22Rv1 (cell line): ENCODE measurements at regions not wholly inside any gene's neighbourhood (a gene's known extent, or its start where the extent isn't known, plus 50 kb on each side); places are given as distances from the start of the nearest gene placed in this dataset.

Source experiments
- H3K27ac ChIP-seq: fragments of 450-650 bp; 2 replicates; pipeline ENCODE4 v1.5.1; 2017
- ZFX ChIP-seq: fragments of 450-650 bp; IDR thresholded peaks from 2 replicates; pipeline ENCODE4 v1.6.1; 2017; ENCODE audit warnings: antibody characterized with exemption, borderline replicate concordance
- TF ChIP-seq, protein P1 (sequence below): fragments of 450-650 bp; IDR thresholded peaks from 2 replicates; pipeline ENCODE4 v1.5.1; 2017; ENCODE audit warnings: mild to moderate bottlenecking

- TF ChIP-seq, protein P1, sequence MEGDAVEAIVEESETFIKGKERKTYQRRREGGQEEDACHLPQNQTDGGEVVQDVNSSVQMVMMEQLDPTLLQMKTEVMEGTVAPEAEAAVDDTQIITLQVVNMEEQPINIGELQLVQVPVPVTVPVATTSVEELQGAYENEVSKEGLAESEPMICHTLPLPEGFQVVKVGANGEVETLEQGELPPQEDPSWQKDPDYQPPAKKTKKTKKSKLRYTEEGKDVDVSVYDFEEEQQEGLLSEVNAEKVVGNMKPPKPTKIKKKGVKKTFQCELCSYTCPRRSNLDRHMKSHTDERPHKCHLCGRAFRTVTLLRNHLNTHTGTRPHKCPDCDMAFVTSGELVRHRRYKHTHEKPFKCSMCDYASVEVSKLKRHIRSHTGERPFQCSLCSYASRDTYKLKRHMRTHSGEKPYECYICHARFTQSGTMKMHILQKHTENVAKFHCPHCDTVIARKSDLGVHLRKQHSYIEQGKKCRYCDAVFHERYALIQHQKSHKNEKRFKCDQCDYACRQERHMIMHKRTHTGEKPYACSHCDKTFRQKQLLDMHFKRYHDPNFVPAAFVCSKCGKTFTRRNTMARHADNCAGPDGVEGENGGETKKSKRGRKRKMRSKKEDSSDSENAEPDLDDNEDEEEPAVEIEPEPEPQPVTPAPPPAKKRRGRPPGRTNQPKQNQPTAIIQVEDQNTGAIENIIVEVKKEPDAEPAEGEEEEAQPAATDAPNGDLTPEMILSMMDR, result no peak
- TF ChIP-seq ZFX, result no peak
These were observed 226.8 kb downstream of the NUAK1 start for GRCh38 chr12:105911966-105912365.

DNA sequence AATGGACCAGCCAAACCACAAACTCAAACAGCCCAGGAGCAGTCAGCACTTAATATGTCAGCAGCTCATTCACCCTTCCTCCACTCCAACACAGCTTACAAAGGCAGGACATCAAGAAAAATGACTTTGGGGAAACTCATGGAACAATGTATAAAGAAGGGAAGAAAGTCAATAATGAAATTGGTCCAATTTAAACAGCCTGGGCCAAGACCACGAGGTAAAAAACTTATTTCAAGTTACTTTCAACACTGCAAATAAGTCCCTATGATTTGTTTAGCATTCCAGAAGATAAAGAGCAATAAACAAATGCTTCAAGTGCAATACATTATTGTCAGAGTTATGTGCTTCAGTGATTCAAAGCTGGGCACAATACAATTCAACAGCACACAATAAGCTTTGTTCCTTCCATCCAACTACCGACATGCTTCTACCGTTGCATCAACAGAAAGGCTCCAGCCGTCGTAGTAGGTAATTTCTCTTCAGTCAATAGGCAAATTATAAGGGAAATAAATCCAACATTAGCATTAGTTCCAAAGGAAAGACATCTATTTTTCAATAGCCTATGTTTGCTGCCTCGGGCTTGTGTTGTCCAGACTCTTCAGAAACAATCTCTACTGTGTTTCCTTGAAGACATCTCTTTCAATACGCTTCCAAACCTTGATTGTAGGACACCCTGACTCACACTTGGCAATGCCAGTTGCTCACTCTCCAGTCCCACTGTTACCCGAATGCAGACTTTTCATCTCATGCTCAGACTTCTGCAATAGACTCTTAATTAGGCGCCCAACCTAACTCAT is 225.7 kb downstream of the NUAK1 start:
- no peak for TF ChIP-seq ZFX
- TF ChIP-seq, protein P1, result no peak

More at GRCh38 chr12:105911966-105912365, 226.8 kb downstream of the NUAK1 start:
- no peak overlapping the region for H3K27ac ChIP-seq

DNA sequence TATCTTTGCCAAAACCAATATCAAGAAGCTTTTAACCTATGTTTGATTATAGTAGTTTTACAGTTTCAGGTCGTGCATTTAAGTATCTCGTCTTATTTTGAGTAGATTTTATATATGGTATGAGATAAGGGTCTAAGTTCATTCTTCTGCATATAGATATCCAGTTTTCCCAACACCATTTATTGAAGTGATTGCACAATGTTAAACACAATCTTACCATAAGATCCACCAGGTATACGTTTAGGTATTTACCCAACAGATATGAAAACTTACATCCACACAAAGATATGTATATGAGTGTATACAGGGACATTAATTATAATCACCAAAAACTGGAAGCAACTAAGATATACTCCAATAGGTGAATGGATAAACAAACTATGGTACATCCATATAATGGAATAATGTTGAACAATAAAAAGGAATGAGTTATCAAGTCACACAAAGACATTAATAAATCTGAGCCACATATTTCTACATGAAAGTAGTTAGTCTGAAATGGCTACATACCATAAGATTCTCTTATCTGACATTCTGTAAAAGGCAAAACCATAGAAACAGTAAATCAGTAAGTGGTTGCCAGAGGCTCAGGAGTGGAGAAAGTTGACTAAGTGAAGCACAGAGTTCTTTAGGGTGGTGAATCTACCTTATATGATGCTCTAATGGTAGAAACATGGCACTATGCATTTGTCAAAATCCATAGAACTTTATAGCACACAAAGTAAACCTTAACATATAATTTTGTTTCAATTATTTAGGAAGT is 222.6 kb downstream of the NUAK1 start:
- no peak for TF ChIP-seq ZFX
- TF ChIP-seq, protein P1, result no peak
- no peak overlapping the region for H3K27ac ChIP-seq

More for the DNA sequence above, 225.7 kb downstream of the NUAK1 start:
- no peak overlapping the region for H3K27ac ChIP-seq

DNA sequence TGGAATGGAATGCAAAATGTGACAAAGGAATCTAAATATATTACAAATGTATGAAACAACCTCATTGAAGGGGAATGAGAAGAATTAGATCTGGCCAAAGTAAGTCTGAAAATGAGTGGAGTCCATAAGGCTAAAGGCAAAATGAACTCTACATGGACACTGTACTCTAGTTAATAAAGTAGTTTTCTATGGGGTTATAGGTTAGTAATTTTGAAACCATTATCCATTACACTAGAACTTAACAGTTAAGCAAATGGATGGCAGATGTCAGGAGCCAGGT is 222.1 kb downstream of the NUAK1 start:
- TF ChIP-seq, protein P1, result no peak
- TF ChIP-seq ZFX, result no peak
- H3K27ac ChIP-seq, result no peak overlapping the region

DNA sequence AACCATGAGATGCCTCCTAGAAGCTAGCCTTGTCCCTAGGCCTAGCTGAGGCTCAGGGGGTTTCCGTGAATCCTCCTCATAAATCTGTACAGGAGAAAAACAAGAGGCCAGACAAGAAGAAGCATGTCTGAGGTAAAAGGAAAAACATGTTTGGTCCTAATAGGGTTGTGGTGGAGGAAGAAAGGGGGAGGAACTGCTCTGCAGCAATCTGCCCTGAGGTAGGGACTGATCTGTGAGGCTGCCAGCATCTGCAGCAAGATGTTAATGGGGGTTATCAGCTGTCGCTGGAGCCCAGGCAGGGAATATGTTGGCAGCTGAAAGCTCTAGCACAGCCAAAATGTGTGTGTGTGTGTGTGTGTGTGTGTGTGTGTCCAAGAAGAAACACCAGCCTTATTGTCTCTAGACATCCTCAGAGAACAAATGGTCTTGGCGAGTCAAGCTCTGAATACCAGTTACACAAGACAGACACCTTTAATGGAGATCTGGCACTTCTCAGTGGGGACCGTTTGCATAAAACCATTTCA is 218.5 kb downstream of the NUAK1 start:
- no peak for TF ChIP-seq ZFX
- TF ChIP-seq, protein P1, result no peak
- no peak overlapping the region for H3K27ac ChIP-seq

DNA sequence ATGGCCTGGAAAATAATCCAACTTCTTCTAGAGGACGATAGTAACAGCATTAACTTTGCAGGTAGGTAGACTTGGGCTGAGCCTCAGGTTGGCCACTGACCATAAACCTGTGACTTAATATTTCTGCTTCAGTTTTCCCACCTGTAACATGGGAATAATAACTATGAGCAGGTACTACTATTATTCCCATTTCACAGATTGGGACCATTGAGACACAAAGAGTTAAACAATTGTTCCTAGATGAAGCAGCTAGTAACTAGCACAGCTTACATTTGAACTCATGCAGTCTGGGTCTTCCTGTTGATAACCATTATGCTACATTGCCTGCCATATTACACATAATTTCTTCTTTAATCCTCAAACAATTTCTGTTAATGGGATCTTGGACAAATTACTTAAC is 217.7 kb downstream of the NUAK1 start:
- no peak overlapping the region for H3K27ac ChIP-seq
- TF ChIP-seq, protein P1, result no peak
- TF ChIP-seq ZFX, result no peak
